ENCODE measurements at regions not wholly inside any gene's neighbourhood (a gene's known extent, or its start where the extent isn't known, plus 50 kb on each side); places are given as distances from the start of the nearest gene placed in this dataset.

DNA sequence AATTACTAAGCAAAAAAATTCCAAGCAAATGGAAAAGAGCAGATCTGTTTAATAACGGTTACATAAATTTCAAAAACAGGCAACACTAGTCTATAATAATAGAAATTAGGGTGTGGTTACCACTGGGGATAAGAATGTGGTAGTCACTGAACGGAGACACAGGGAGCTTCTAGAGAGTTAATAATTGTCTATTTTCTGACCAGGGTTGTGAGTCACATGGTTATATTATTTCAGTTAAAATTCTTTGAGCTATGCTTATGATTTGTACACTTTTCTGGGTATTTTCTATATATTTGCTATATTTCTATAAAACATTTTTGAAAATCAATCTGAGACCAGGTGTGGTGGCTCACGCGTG lies 433.9 kb upstream of the MAF start:
- no peak for TF ChIP-seq SP1 (IDR thresholded peaks at IDR 0.05)
- no peak for TF ChIP-seq TARDBP (IDR thresholded peaks at IDR 0.05)
- TF ChIP-seq FOXK2 (IDR thresholded peaks at IDR 0.05): no peak
